Fibroblast of skin of scalp (primary cell): ENCODE measurements at regions not wholly inside any gene's neighbourhood (a gene's known extent, or its start where the extent isn't known, plus 50 kb on each side); places are given as distances from the start of the nearest gene placed in this dataset.

Source experiments
- DNase-seq: peaks from one replicate; pipeline ENCODE4 v3.0.0-alpha.2; 2013

DNA sequence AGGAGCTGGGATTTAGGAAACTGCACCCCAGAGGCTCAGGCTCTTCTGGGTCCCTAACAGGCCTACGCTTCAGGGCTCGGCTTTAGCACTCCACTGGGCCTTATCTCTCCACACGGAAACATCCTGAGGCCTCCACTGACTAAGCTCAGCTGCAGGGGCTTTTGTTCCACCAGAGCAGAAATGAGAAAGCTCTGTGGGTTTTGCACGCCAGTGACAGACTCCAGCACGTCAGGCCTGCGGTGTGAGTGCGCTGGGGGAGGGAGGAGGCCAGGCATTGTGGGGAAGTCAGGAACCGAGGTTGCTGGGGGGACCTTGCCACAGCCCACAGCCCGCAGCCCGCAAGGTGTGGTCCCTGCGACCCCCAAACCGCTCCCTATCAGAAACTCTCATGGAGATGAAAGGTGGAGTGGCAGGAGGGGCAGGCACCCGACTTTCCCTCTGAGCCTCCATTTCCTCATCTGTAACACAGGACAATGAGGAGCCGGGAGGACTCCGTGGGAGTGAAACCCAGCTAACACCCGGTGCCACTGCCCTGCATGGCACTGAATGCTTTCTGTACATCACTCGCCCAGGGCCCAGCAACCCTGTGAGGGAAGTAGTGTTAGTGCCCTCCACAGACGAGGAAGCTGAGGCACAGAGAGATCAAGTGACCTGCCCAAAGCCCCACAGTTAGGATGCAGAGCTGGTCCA, 106.5 kb downstream of the TPRA1 start:
- DNase-seq = no peak

DNA sequence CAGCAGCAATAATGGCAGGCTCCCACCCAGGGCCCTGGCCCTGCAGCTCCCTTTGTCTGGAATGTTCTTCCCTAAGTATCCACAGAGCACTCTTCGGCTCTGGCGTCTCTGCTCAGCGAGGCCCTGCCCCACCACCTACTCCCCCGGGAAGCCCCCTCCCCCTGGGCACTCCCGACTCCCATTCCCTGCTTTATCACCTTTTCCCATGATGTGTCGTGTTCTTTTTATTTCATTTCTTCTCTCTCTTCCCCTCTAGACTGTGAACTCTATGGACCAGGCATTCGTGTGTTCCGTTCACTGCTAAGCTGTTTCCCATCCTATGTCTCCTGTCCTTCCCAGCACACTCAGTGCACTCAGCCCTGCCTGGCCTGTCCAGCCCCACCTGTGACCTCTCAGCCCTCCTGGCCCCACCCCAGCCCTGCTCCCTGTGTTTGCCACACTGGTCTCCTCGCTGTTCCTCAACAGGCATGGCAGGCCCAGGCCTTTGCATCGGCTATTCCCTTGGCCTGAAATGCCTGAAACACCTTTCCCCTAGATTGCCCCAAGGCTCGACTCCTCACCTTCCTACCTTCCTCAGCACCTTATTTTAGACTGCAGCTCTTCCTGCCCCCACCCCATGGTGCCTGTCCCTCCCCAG, 107.4 kb downstream of the TPRA1 start:
- DNase-seq = no peak

DNA sequence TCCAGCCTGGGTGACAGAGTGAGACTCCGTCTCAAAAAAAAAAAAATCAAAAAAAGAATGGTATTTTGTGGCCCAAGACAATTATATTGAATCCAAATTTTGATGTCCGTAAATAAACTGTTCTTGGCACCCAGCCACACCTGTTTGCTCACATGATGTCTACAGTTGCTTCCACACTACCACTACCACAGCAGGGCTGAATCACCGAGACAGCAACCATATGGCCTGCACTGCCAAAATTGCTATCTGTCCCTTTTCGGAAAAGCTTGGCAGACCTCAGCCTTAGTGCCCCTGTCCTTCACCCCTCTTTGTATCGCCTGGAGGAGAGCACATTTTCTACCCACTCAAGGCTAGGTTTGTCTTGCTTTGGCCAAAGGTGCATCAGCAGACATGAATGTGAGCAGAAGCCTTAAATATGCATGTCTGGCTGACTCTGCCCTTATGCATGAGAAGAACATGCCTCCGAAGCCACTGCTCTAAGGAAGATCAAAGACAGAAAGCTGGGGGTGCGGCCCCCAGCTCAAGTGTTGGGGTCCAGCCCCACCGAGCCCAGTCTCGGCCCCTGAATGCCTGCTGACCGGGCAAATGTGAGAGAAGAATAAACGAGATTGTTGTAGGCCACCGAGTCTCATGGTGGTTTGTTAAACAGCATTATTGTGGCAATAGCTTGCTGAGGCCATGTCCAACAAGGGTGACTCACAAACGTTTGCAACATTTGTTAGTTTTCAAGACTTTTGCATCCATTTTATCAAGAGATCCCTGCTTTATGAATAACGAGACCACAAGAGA, 108.1 kb downstream of the TPRA1 start:
- no peak for DNase-seq

DNA sequence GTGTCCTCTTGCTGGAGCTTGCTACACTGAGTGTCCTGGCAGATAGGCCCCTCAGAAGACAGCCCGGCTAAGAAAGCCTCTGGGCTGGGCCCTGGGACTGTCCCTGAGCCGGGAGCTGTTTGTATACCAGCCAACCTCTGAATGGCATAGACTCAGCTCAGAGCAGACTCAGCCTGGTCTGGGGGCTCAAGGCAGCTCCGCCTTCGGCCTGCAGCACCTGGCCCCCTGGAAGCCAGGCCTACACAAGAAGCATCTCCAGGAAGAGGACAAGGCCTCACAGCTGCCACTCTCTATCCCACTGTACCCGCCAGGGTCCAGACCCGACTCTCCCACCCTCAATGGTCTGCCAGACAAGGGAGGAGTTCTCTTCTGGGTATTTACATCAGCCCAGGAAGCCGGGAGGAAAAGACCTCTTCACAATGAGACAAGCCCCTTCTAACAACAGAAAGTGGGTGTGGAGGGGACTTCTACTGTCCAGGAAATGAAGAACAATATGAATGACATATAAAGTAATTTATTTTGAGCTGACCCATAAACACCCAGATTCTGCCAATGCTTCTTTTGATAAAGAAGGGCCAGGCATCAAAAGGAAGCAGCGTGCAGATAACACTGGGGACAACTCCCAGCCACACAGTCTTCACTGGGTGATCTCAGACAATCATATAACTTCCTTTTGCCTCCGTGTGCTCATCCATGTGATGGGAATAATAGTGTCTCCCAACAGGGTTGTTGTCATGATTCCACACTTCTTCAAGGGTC, 110.2 kb downstream of the TPRA1 start:
- DNase-seq = no peak

DNA sequence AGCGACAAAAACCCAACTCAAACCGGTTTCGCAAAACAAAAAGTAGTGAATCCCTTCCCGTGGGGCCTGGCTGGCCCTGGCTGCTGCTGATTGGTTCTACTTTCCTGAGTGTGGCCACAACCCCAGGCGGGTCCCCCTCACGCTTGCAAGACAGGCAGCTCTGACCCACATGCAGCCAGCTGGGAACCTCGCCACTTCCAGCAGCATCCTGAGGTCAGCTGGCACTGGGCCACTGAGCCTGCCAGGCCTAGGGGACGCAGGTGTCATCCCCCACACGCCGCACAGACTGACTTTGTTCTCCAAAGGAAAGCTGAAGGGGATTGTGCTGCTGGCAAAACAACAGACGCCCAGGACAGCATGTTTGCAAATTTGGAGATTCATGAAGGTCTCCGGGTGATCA, 111.1 kb downstream of the TPRA1 start:
- DNase-seq = no peak

DNA sequence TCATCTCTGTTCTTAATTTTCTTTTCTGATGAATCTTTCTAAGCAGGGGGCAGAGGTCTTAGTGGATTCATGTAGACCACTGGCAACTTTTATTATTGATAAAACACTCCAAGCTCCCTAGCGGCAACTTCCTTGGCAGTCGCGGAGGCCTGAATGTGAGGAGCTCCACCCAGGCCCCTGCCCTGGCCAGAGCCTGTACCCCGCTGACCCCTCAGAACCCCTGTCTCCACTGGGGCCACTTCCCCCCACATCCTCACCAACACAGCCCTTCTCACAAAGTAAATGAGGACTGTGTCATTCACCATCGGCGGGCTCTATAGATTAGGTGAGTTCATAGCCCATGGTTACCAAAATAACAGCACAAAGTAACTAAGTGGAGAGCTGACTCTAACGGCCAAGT, 111.6 kb downstream of the TPRA1 start:
- DNase-seq = no peak

DNA sequence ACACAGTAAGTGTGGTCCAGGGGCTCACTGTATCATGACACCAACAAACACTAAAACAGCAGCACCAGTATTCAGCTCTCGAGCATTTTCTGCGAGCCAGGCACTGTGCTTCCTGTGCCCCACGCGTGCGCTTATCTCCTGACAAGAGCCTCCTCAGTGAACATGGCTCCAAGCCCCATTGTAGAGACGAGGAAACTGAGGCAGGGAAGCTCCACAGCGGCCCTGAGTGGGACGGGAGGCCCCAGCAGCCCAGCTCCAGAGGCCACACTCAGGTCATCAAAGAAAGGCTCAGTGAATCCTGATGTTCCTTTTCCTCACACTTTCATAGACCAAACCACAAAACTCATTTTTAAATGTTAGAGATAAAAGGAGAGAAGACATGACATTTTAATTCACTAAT, 113.1 kb downstream of the TPRA1 start:
- DNase-seq = no peak

DNA sequence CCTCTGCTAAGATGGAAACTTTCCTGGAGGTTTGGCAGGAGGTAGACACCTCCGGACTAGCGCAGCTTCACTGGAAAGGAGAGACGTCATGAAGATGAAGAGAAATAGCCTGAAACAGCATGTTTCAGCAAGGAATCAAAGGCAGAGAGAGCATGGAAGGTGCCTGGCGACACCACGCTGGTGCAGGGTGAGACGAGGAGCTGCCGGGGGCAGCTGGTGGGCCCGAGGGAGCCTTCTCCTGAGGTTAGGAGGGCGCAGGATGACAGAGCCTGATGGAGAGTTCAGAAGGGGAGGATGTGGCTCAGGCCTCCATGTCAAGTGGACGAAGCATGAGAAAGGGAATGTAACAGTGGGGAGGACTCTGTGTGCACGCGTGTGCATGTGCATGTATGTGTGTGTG, 113.6 kb downstream of the TPRA1 start:
- DNase-seq = no peak

DNA sequence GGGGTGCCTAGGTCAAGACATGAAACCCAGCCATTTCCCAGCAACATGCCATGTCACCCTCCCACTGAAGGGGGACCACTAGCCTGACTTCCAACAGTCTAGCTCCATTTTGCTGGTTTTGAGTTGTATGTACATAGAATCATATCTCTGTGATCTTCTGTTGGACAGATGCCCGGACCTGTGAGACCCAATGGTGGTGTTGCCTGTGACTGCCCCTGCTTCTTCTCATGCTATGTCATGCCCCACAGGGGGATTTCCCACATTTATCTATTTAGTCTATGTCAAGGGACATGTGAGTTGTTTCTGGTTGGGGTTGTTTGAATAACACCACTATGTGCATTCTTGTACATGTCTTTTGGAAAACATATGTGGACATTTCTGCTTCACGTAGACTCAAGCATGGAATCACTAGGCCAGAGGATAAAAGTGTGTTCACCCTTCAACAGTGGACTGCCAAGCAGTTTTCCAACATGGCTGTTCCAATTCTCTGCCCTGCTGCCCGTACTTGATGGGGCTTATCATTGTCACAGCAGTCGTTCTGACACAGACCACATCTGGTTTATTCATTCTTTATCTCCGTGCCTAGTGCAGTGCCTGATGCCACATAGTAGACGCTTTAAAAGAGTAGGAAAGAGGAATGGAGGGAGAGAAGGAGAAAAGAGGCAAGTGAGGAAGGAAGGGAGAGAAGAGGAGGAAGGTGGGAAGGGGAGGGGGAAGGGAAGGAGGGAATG, 114.4 kb downstream of the TPRA1 start:
- no peak for DNase-seq

DNA sequence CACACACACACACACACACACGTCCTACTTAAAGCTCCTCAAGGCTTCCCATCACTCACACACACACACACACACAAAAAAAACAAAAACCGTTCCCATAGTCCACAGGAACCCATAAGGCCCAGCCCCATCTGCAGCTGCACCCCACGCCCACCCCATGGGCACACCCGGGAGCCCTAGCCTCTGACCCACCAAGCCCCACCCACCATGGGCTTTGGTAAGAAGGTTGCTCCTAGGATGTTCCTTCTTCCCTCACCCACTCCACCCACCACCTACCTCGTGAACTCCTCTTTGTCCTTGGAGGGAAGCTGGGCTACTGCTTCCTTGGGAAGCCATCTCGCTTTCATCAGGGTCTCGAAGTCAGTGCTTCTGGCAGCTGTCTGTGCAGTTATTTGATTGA, 115.1 kb downstream of the TPRA1 start:
- no peak for DNase-seq

DNA sequence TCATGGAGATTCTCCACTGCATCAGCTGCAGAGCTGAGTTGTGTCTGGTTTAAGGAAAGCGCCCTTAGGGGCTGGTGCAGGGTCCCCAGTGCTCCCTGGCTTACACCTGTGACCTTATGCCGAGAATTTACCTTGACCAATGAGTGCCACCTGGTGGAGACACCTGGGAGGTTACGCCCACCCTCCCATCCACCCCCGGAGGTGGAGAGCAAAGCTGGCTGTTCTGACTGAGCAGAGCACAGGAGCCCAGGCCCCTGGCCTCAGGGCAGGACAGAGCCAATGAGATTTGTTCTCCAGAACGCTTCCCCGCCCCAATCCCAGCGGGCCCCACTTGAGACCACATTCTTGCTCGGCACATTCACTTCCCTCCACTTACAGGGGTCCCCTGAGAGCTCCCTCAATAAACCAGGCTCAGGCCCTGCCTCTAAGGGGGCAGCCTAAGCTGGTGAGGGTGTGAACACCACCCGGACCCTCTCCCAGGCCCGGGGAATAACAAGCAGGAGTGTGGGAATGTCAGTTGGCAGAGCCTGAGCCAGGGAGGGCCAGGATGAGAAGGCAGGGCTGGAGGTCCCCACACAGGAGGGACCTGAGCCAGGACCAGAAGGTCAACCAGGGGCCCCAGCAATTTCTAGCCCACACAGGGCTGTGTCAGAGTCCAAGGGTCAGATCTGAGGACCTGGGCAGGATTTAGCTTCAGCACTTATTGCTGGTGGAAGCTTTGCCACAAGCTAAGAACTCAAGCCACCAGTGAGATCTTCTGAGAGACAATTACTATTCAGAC, 117.1 kb downstream of the TPRA1 start:
- no peak for DNase-seq

DNA sequence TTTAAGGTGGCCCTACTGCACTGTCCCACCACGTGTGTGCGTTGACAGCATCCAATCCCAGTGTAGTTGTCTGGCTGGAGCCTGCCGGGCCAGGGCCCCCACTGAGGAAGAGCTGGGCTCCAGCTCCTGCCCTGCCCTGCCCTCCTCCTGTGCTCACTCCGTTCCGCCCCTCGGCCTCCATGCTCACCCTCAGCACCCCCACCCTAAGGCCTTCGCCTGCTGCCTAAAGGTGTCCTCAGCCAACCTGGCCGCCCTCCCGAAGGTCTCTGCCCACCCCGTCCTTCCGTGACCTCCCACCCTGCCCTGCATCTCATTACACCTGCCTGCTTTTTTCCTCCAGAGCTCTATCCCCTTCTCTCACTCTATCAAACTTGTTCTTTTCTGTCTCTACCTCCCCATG, 118.0 kb downstream of the TPRA1 start:
- no peak for DNase-seq

DNA sequence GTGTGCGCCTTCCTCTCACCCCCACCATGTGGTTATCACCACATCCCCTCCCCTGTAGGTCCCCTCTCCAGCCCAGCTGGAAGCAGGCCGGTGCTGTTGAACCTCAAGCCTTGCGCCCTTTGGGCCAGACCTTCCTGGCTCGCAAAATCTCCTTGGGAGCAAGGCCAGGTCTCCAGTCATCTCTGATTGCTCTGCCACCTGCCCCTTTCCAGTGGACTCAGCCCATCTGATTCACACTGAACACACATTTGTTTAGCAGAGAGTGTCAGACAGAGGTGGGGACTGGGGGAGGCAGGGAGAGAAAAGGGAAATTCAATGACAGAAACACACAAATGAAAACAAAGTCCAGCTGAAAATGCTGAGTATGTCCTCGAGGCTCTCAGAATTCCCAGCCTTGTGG, 119.4 kb downstream of the TPRA1 start:
- no peak for DNase-seq

DNA sequence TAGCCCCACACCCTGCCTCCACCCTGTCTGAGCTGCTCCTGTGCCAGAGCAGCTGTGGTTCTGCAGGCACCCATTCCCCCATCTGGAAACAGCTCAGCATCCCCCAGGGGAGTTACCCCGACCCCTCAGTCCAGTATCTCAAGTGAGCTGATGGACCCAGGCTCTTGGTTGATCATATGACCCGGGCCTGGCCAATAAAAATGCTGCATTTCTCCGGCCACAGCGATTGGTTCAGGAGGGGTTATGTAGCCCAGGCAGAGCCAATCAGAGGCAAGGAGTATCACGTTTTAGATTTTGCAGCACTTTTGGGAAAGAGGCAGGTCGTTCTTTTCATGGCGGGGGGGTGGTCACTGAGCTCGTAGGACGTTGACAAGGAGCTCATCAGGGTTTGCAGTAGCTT, 120.8 kb downstream of the TPRA1 start:
- DNase-seq = no peak

DNA sequence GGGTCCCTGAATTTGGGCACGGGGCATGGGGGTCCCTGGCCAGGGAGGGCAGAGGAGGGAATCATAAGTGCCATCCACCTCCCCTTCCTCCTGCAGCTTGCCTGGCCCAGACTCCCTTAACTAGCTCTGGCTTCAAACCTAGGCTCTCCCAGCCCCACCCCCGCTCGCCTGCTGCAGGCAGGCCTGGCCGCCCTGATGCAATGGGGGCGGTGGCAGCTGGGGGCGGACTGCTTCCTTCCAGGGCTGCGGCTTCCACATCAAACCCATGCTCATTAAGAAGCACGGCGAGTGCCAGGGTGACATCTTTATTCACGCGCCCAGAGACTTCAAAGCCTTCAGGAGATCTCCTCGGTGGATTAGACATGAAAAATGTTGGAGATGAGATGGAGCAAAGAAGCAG, 123.1 kb downstream of the TPRA1 start:
- no peak for DNase-seq

DNA sequence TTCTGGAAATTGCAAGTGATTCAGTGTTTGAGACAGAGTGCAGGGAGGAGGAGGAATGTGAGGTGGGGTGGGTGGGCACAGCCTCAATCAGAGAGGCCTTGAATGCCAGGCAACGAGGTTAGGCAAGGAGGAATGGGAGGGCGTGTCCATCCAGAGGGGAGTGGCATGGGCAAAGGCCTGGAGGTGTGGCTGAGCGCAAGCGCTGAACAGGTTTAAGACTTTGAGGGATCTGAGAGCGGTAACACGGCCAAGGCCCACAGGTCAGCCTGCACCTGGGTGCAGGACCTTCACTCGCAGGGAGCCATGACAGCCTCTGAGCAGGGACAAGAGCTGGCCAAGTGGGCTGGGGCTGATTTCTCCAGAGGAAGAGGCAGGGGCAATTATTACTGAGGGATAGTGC, 125.9 kb downstream of the TPRA1 start:
- no peak for DNase-seq

DNA sequence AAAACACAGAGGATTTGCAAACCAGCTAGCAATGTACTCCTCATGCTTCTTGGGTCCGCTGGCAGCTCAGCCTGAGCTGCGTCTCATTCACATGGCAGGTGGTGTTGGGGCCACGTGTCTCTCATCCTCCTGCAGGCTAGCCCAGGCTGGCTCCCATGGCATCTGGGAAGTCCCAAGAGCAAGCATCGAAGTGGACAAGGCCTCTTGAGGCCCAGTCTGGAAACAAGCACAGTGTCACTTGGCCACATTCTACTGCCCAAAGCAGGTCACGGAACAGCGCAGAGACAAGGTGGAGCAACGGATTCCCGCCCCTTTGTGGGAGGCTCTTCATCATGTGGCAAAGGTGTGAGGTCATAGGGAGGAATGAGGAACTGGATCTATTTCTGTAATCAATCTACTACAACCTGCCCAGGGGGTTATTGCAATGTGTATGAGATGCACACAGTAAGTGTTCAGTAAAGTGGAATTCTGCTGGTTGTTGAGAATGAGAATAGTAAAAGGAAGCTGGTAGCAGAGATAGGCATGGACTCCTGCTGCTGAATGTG, 128.3 kb downstream of the TPRA1 start:
- no peak for DNase-seq

DNA sequence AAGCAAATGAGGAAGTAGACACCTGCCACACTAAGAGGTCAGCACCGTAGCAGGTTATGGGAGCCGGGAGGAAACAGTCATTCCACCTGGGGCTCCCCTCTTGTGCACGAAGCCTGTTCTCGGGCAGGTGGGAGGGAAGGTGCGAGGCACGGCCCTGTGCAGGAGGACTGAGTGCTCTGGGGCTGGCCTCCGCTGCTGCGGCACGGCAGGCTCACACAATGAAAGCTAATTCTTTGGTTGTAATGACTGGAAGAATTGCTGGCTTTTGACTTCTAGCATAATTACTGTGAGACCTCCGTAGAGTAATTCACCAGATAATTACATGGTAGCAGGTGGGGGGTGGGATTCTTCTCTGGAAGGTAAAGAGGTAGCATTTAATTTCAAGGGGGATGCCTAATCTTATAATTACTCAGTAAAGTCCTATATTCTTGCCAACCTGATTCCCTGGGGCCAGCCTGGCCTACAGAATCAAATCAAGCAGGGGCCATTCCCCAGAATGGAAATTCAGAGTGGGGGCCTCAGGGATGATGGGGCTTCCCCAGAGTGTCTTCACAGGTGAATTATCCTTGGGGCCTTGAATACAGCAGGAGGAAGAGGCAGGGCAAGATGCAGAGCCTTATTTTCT, 129.1 kb downstream of the TPRA1 start:
- no peak for DNase-seq

DNA sequence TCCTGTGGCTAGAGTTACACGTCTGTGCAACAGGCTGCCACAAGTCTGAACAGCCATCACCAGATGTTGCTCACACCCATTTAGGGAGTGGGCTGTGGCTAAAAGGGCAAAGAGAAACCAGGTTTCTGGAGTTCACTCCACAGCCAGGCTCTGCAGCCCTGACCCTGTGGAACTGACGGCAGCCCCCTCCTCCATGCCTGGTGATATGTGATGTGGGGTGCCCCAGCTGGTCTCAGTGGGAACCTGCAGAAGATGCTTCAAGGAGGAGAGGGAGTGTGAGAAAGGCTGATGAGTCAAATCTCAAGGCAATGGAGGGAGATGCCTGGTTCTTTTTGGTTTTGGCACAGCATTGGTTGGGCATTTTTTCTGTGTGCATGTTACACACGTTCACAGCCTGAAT, 130.6 kb downstream of the TPRA1 start:
- no peak for DNase-seq

DNA sequence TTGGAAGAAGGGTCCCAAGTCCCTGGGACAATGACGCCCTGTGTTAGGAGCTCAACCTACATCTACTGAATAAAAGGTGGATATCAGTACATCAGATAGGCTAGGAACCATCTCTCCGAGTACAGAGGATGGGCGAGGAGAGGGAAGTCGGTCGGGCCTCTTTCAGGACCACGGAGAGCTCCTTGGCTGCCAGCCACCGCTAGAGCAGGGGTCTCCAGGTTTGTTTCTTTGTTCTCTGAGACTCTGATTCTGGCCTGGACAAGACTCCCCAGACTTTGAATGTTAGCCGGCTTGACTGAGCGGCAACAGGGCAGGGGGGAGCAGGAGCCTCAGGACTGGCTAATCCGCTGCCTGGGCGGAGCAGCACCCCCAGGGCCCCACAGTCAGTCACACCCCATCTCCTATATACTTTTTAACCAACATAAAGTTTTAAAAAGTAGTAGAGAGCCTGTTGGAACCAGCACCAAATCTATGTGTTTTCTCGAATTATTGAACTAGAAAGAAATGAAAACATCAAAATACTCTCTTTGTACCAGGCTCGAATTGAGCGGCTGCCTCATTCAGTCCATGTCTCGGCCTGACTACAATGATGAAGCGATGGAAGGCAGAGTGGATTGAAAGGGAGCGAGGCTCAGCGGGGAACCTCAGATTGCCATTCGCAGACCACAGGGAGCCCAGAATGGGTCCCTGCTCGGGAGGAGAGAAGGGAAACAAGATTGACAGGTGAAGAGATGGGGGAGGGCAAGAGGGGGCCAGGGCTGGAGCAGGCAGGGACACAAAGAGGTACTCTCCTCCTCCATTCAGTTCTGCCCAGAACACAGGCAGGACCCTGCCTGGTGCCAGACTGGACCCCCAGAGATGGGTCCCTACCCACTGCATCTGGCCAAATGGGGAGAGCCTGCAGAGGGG, 131.6 kb downstream of the TPRA1 start:
- peak; percentile 12 for DNase-seq
